ENCODE measurements at regions not wholly inside any gene's neighbourhood (a gene's known extent, or its start where the extent isn't known, plus 50 kb on each side); places are given as distances from the start of the nearest gene placed in this dataset.

DNA sequence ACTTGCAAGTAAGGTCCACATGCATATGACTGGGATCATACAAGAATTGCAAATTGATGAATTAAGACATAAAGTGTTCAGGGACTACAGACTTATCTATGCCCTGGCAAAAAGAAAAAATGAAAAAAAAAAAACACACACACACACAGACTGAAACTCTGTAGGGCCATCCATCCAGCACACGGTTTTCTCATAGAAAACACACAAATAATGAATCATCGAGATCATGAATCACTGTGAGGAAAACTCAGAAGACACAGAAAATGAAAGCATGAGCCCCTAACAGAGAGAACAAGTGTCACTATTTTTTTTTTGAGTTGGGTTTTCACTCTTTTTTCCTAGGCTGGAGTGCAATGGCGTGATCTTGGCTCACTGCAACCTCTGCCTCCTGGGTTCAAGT lies 185.2 kb downstream of the IRX2 start:
- no peak for TF ChIP-seq EZH2 (IDR thresholded peaks at IDR 0.05; ENCODE audit: low read length, unreplicated experiment)
- TF ChIP-seq, protein P1, sequence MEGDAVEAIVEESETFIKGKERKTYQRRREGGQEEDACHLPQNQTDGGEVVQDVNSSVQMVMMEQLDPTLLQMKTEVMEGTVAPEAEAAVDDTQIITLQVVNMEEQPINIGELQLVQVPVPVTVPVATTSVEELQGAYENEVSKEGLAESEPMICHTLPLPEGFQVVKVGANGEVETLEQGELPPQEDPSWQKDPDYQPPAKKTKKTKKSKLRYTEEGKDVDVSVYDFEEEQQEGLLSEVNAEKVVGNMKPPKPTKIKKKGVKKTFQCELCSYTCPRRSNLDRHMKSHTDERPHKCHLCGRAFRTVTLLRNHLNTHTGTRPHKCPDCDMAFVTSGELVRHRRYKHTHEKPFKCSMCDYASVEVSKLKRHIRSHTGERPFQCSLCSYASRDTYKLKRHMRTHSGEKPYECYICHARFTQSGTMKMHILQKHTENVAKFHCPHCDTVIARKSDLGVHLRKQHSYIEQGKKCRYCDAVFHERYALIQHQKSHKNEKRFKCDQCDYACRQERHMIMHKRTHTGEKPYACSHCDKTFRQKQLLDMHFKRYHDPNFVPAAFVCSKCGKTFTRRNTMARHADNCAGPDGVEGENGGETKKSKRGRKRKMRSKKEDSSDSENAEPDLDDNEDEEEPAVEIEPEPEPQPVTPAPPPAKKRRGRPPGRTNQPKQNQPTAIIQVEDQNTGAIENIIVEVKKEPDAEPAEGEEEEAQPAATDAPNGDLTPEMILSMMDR (conservative IDR thresholded peaks at IDR 0.05; ENCODE audit: low read depth, low read length) = no peak
- TF ChIP-seq EZH2phosphoT487 (IDR thresholded peaks at IDR 0.05; ENCODE audit: borderline replicate concordance, low read length) = no peak
